ENCODE measurements at regions not wholly inside any gene's neighbourhood (a gene's known extent, or its start where the extent isn't known, plus 50 kb on each side); places are given as distances from the start of the nearest gene placed in this dataset.

- TF ChIP-seq, protein P1, sequence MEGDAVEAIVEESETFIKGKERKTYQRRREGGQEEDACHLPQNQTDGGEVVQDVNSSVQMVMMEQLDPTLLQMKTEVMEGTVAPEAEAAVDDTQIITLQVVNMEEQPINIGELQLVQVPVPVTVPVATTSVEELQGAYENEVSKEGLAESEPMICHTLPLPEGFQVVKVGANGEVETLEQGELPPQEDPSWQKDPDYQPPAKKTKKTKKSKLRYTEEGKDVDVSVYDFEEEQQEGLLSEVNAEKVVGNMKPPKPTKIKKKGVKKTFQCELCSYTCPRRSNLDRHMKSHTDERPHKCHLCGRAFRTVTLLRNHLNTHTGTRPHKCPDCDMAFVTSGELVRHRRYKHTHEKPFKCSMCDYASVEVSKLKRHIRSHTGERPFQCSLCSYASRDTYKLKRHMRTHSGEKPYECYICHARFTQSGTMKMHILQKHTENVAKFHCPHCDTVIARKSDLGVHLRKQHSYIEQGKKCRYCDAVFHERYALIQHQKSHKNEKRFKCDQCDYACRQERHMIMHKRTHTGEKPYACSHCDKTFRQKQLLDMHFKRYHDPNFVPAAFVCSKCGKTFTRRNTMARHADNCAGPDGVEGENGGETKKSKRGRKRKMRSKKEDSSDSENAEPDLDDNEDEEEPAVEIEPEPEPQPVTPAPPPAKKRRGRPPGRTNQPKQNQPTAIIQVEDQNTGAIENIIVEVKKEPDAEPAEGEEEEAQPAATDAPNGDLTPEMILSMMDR (conservative IDR thresholded peaks at IDR 0.05; ENCODE audit: low read depth, low read length): no peak
- no peak for TF ChIP-seq EZH2phosphoT487 (IDR thresholded peaks at IDR 0.05; ENCODE audit: borderline replicate concordance, low read length)
- TF ChIP-seq EZH2 (IDR thresholded peaks at IDR 0.05; ENCODE audit: low read length, unreplicated experiment): no peak
Observed at GRCh38 chr4:53816561-53816960, 225.3 kb upstream of the LNX1 start.
